ENCODE measurements at regions not wholly inside any gene's neighbourhood (a gene's known extent, or its start where the extent isn't known, plus 50 kb on each side); places are given as distances from the start of the nearest gene placed in this dataset.

GRCh38 chr14:95387826-95388445 is 68.2 kb upstream of the CLMN start:
- TF ChIP-seq EZH2 (IDR thresholded peaks at IDR 0.05; ENCODE audit: borderline replicate concordance) (no peak), EZH2phosphoT487 (IDR thresholded peaks at IDR 0.05; ENCODE audit: low read depth, severe bottlenecking, unreplicated experiment) (no peak)
- TF ChIP-seq, protein P1, sequence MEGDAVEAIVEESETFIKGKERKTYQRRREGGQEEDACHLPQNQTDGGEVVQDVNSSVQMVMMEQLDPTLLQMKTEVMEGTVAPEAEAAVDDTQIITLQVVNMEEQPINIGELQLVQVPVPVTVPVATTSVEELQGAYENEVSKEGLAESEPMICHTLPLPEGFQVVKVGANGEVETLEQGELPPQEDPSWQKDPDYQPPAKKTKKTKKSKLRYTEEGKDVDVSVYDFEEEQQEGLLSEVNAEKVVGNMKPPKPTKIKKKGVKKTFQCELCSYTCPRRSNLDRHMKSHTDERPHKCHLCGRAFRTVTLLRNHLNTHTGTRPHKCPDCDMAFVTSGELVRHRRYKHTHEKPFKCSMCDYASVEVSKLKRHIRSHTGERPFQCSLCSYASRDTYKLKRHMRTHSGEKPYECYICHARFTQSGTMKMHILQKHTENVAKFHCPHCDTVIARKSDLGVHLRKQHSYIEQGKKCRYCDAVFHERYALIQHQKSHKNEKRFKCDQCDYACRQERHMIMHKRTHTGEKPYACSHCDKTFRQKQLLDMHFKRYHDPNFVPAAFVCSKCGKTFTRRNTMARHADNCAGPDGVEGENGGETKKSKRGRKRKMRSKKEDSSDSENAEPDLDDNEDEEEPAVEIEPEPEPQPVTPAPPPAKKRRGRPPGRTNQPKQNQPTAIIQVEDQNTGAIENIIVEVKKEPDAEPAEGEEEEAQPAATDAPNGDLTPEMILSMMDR (IDR thresholded peaks at IDR 0.05; ENCODE audit: poor library complexity), result no peak

GRCh38 chr14:95386536-95387095 is 66.9 kb upstream of the CLMN start:
- Histone ChIP-seq H3K9me2 (replicated peaks; ENCODE audit: insufficient read depth) (no peaks in the 10 kb centered on the region), H3K27ac (no peak overlapping the region), H3K36me3 (replicated peaks; ENCODE audit: insufficient read depth, low read depth) (no peaks in the 10 kb centered on the region), H3K4me3 (no peak overlapping the region), H2AFZ (no peak overlapping the region), H3K4me1 (ENCODE audit: insufficient read depth) (no peaks in the 10 kb centered on the region), H4K20me1 (ENCODE audit: insufficient read depth, poor library complexity, severe bottlenecking) (no peaks in the 10 kb centered on the region), H3K27me3 (no peaks in the 10 kb centered on the region), H3K9me3 (ENCODE audit: low read depth) (no peaks in the 10 kb centered on the region), H3K79me2 (no peaks in the 10 kb centered on the region), H3K4me2 (no peak overlapping the region)
- 56% methylated on average over 6 of the region's 6 CpGs for WGBS (ENCODE audit: low lambda C conversion rate, missing lambda C conversion rate)
- no peak for TF ChIP-seq EZH2phosphoT487 (IDR thresholded peaks at IDR 0.05; ENCODE audit: low read depth, severe bottlenecking, unreplicated experiment)
- no peak for TF ChIP-seq EZH2 (IDR thresholded peaks at IDR 0.05; ENCODE audit: borderline replicate concordance)
- TF ChIP-seq, protein P1 (IDR thresholded peaks at IDR 0.05; ENCODE audit: poor library complexity), result no peak
- DNase-seq (ENCODE audit: low spot score), result no peak

More at GRCh38 chr14:95387826-95388445, 68.2 kb upstream of the CLMN start:
- no peak overlapping the region for H3K27ac ChIP-seq
- DNase-seq (ENCODE audit: low spot score), result no peak
- H3K9me2 ChIP-seq (replicated peaks; ENCODE audit: insufficient read depth), result no peaks in the 10 kb centered on the region
- 57% methylated on average over 7 of the region's 7 CpGs for WGBS (ENCODE audit: low lambda C conversion rate, missing lambda C conversion rate)
- H3K4me3 ChIP-seq, result no peak overlapping the region
- no peaks in the 10 kb centered on the region for H3K9me3 ChIP-seq (ENCODE audit: low read depth)
- no peak overlapping the region for H3K4me2 ChIP-seq
- H3K79me2 ChIP-seq, result no peaks in the 10 kb centered on the region
- no peaks in the 10 kb centered on the region for H3K4me1 ChIP-seq (ENCODE audit: insufficient read depth)
- H4K20me1 ChIP-seq (ENCODE audit: insufficient read depth, poor library complexity, severe bottlenecking), result no peaks in the 10 kb centered on the region
- no peak overlapping the region for H2AFZ ChIP-seq
- H3K36me3 ChIP-seq (replicated peaks; ENCODE audit: insufficient read depth, low read depth), result no peaks in the 10 kb centered on the region
- H3K27me3 ChIP-seq, result no peaks in the 10 kb centered on the region

DNA sequence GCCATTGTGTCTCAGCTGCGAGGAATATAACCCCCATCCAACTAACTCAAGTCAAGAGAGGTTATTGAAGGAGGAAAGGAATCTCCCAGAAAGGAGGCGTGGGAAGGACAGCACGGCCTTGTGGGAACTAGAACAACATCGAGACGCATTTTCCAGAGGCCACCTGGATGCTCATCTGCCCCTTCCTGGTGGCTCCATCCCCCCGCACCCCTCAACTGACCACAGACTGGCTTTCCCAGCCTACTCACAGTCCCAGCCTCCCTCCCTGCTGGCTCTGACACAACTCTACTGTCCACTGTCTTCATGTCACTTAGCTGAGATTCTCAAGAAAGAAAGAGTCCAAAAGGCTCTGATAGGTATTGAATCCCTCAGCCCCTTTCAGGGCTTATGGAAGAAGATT is 66.0 kb upstream of the CLMN start:
- Histone ChIP-seq H3K9me2 (replicated peaks; ENCODE audit: insufficient read depth) (no peaks in the 10 kb centered on the region), H4K20me1 (ENCODE audit: insufficient read depth, poor library complexity, severe bottlenecking) (no peaks in the 10 kb centered on the region), H3K4me1 (ENCODE audit: insufficient read depth) (peaks cover 3% of the 10 kb centered on the region), H3K36me3 (replicated peaks; ENCODE audit: insufficient read depth, low read depth) (no peaks in the 10 kb centered on the region), H2AFZ (no peak overlapping the region), H3K27ac (no peak overlapping the region), H3K9me3 (ENCODE audit: low read depth) (no peaks in the 10 kb centered on the region), H3K4me3 (no peak overlapping the region), H3K4me2 (no peak overlapping the region), H3K79me2 (no peaks in the 10 kb centered on the region), H3K27me3 (no peaks in the 10 kb centered on the region)
- no peak for DNase-seq (ENCODE audit: low spot score)
- 97% methylated on average over 6 of the region's 6 CpGs for WGBS (ENCODE audit: low lambda C conversion rate, missing lambda C conversion rate)
- no peak for TF ChIP-seq EZH2 (IDR thresholded peaks at IDR 0.05; ENCODE audit: borderline replicate concordance)
- TF ChIP-seq EZH2phosphoT487 (IDR thresholded peaks at IDR 0.05; ENCODE audit: low read depth, severe bottlenecking, unreplicated experiment), result no peak
- TF ChIP-seq, protein P1 (IDR thresholded peaks at IDR 0.05; ENCODE audit: poor library complexity), result no peak
